ENCODE measurements at regions not wholly inside any gene's neighbourhood (a gene's known extent, or its start where the extent isn't known, plus 50 kb on each side); places are given as distances from the start of the nearest gene placed in this dataset.

DNA sequence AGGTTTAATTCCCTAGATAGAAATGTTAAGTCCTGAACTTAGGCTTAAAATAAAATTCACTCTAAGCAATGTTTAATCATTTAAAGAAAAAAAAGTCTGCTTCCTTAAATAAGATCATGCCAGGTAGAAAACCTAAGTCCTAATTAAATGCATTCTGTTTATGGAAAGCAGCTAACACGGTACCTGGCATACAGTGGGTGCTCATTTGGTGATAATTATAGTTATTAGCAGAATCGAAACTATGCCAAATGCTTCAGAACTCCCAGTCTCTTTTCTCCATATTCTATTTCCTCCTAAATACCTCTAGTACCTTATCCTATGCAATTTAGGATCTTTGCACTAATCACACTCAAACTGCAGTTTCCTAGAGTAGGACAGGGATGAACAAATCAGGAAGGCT lies 331.8 kb downstream of the EPHA7 start:
- Histone ChIP-seq H2AFZ (ENCODE audit: low read length) (no peak overlapping the region), H3K9ac (ENCODE audit: low read length) (no peak overlapping the region), H3K27ac (ENCODE audit: low read length) (no peak overlapping the region), H3K9me2 (replicated peaks; ENCODE audit: low read length) (no peaks in the 10 kb centered on the region), H3K9me3 (ENCODE audit: low read length) (no peaks in the 10 kb centered on the region), H4K20me1 (ENCODE audit: low read length) (no peaks in the 10 kb centered on the region), H3K36me3 (ENCODE audit: low read depth, low read length) (no peaks in the 10 kb centered on the region), H3F3A (ENCODE audit: low read length, unreplicated experiment) (no peaks in the 10 kb centered on the region), H3K4me3 (ENCODE audit: low read length) (no peak overlapping the region), H3K79me2 (ENCODE audit: low read length) (no peaks in the 10 kb centered on the region), H3K27me3 (ENCODE audit: low read length) (no peaks in the 10 kb centered on the region), H3K4me2 (ENCODE audit: low read length) (no peak overlapping the region), H3K4me1 (ENCODE audit: insufficient read depth, low read length) (no peaks in the 10 kb centered on the region)
- POLR2A ChIA-PET (ENCODE audit: unreplicated experiment): no interaction called here
- ATAC-seq (no peak), DNase-seq (no peak)
- intact Hi-C loops (cut with micrococcal nuclease): no loop called here
- no TSS peak for BruUV-seq (replicated peaks)
- TF ChIP-seq, protein P1, sequence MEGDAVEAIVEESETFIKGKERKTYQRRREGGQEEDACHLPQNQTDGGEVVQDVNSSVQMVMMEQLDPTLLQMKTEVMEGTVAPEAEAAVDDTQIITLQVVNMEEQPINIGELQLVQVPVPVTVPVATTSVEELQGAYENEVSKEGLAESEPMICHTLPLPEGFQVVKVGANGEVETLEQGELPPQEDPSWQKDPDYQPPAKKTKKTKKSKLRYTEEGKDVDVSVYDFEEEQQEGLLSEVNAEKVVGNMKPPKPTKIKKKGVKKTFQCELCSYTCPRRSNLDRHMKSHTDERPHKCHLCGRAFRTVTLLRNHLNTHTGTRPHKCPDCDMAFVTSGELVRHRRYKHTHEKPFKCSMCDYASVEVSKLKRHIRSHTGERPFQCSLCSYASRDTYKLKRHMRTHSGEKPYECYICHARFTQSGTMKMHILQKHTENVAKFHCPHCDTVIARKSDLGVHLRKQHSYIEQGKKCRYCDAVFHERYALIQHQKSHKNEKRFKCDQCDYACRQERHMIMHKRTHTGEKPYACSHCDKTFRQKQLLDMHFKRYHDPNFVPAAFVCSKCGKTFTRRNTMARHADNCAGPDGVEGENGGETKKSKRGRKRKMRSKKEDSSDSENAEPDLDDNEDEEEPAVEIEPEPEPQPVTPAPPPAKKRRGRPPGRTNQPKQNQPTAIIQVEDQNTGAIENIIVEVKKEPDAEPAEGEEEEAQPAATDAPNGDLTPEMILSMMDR (conservative IDR thresholded peaks at IDR 0.05; ENCODE audit: low read depth, low read length): no peak
- TF ChIP-seq EZH2phosphoT487 (IDR thresholded peaks at IDR 0.05; ENCODE audit: borderline replicate concordance, low read length): no peak
- no peak for TF ChIP-seq EZH2 (IDR thresholded peaks at IDR 0.05; ENCODE audit: low read length, unreplicated experiment)
- CTCF ChIA-PET: no interaction called here

DNA sequence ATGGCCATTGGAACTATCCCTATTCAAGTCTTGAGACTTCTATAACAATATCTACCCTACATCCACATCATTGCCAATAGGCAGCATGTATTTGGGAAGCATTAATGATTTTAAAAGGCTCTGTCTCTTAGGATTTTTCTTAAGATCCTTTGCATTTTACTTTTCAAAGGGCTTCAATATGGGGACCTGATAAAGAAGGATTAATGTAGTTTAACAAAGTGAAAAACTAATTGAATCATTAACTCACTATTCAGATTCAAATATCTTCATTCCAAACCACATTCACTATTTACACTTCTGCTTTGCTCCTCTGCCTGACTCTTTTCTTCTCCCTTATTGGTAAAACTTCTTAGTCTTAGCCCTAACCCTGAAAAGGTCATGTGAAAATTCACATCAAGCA lies 333.0 kb downstream of the EPHA7 start:
- Histone ChIP-seq H3K4me3 (ENCODE audit: low read length) (no peak overlapping the region), H3K9me2 (replicated peaks; ENCODE audit: low read length) (no peaks in the 10 kb centered on the region), H4K20me1 (ENCODE audit: low read length) (no peaks in the 10 kb centered on the region), H3K27me3 (ENCODE audit: low read length) (no peaks in the 10 kb centered on the region), H3K9ac (ENCODE audit: low read length) (no peak overlapping the region), H3K4me2 (ENCODE audit: low read length) (no peak overlapping the region), H3K9me3 (ENCODE audit: low read length) (no peaks in the 10 kb centered on the region), H3K36me3 (ENCODE audit: low read depth, low read length) (no peaks in the 10 kb centered on the region), H3K79me2 (ENCODE audit: low read length) (no peaks in the 10 kb centered on the region), H3K27ac (ENCODE audit: low read length) (no peak overlapping the region), H3K4me1 (ENCODE audit: insufficient read depth, low read length) (no peaks in the 10 kb centered on the region), H2AFZ (ENCODE audit: low read length) (no peak overlapping the region), H3F3A (ENCODE audit: low read length, unreplicated experiment) (no peaks in the 10 kb centered on the region)
- no peak for DNase-seq
- no TSS peak for BruUV-seq (replicated peaks)
- ChIA-PET CTCF (no interaction called here), POLR2A (ENCODE audit: unreplicated experiment) (no interaction called here)
- ATAC-seq: no peak
- intact Hi-C loops (cut with micrococcal nuclease): no loop called here
- TF ChIP-seq, protein P1 (conservative IDR thresholded peaks at IDR 0.05; ENCODE audit: low read depth, low read length): no peak
- TF ChIP-seq EZH2 (IDR thresholded peaks at IDR 0.05; ENCODE audit: low read length, unreplicated experiment): no peak
- no peak for TF ChIP-seq EZH2phosphoT487 (IDR thresholded peaks at IDR 0.05; ENCODE audit: borderline replicate concordance, low read length)

DNA sequence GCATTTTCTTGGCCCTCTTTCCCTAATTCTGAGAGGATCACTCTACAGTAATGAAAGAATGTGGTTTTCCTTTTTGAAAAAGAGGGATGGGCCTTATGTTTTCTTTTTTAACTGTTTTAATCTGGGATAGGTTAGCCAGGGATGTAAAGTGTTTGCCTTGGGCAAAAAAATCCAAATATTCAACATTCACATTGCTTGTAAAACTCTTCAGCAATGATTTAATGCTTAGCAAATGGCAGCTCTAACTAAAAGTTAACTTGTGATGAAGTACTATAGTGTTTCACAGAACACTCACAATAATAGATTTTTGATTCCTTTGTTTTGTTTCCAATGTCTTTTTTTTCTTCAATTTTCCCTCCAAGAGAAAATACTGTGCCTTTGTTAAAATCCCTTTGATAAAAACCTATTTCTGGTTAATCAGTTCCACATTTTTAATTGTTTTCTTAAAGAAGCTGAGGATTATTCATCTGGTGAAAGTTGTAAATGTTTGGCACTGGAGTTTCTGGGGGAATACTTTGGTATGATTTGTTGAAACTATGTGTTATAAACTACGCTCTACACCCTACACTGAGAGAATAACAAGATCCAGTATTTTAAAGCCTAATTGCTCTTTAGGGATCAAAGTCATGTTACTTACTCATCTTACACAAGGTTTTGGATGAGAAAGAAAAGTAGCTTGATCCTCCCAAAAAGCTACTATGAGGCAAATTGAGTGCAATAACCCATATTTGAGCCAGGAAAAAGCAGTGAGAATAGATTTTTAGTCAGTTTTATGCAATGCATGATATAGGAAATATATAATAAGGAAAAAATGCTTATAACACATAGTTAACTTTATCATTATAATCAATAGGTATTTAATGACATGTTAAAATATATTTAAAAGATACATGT lies 335.8 kb downstream of the EPHA7 start:
- Histone ChIP-seq H3K9me2 (replicated peaks; ENCODE audit: low read length) (no peaks in the 10 kb centered on the region), H3K4me2 (ENCODE audit: low read length) (no peak overlapping the region), H3K4me3 (ENCODE audit: low read length) (no peak overlapping the region), H3K36me3 (ENCODE audit: low read depth, low read length) (no peaks in the 10 kb centered on the region), H3K27me3 (ENCODE audit: low read length) (no peaks in the 10 kb centered on the region), H3F3A (ENCODE audit: low read length, unreplicated experiment) (no peaks in the 10 kb centered on the region), H3K9me3 (ENCODE audit: low read length) (no peaks in the 10 kb centered on the region), H3K9ac (ENCODE audit: low read length) (no peak overlapping the region), H2AFZ (ENCODE audit: low read length) (no peak overlapping the region), H3K4me1 (ENCODE audit: insufficient read depth, low read length) (no peaks in the 10 kb centered on the region), H4K20me1 (ENCODE audit: low read length) (no peaks in the 10 kb centered on the region), H3K27ac (ENCODE audit: low read length) (no peak overlapping the region), H3K79me2 (ENCODE audit: low read length) (no peaks in the 10 kb centered on the region)
- no peak for DNase-seq
- CTCF ChIA-PET: no interaction called here
- no peak for TF ChIP-seq EZH2 (IDR thresholded peaks at IDR 0.05; ENCODE audit: low read length, unreplicated experiment)
- no peak for TF ChIP-seq EZH2phosphoT487 (IDR thresholded peaks at IDR 0.05; ENCODE audit: borderline replicate concordance, low read length)
- no TSS peak for BruUV-seq (replicated peaks)
- POLR2A ChIA-PET (ENCODE audit: unreplicated experiment): no interaction called here
- intact Hi-C loops (cut with micrococcal nuclease): no loop called here
- ATAC-seq: no peak

All from PC-3 (cell line).